Fibroblast of lung (primary cell): ENCODE measurements at regions not wholly inside any gene's neighbourhood (a gene's known extent, or its start where the extent isn't known, plus 50 kb on each side); places are given as distances from the start of the nearest gene placed in this dataset.
"Not testable (repeated sequence)": the region's sequence is repeated elsewhere in the genome, so short reads cannot be mapped to it uniquely, and the experiment has no call there.

Experiments used
- DNase-seq, 2 donors: peaks; one replicate each; pipeline versions ENCODE4 v3.0.0 to v3.0.0-alpha.2; 2010; ENCODE audit warnings: low read depth in 2 of 2
- H2AFZ ChIP-seq: 2 replicates; pipeline ENCODE4 v1.5.1; 2012; ENCODE audit warnings: low read length, control low read depth, inconsistent platforms
- H3K27ac ChIP-seq: 2 replicates; pipeline ENCODE4 v1.5.1; 2011; ENCODE audit warnings: low read length, control low read depth; ENCODE audit not compliant: insufficient read depth
- H3K27me3 ChIP-seq: 2 replicates; pipeline ENCODE4 v1.5.1; 2011; ENCODE audit warnings: mild to moderate bottlenecking, low read length; ENCODE audit not compliant: control insufficient read depth, insufficient read depth
- H3K36me3 ChIP-seq: 2 replicates; pipeline ENCODE4 v1.5.1; 2011; ENCODE audit warnings: low read length; ENCODE audit not compliant: control insufficient read depth, insufficient read depth
- H3K4me1 ChIP-seq: 2 replicates; pipeline ENCODE4 v1.5.1; 2011; ENCODE audit warnings: low read length; ENCODE audit not compliant: control insufficient read depth, insufficient read depth; ENCODE audit errors: extremely low read depth
- H3K4me2 ChIP-seq: 2 replicates; pipeline ENCODE4 v1.5.1; 2011; ENCODE audit warnings: low read length, control low read depth; ENCODE audit not compliant: insufficient read depth; ENCODE audit errors: extremely low read depth
- H3K4me3 ChIP-seq, 4 experiments: fragments of 200-600 bp in 1 of 4; sonication (generic) in 1 of 4; replicated peaks in 1 of 4; 2 replicates each; pipeline ENCODE4 v1.5.1; 2011 to 2016; ENCODE audit warnings: low read length in 4 of 4, low read depth in 3 of 4, mild to moderate bottlenecking in 3 of 4, control low read depth in 2 of 4, inconsistent platforms in 1 of 4, mixed read lengths in 1 of 4; ENCODE audit not compliant: insufficient read depth in 1 of 4; ENCODE audit errors: control extremely low read depth in 1 of 4
- H3K79me2 ChIP-seq: 2 replicates; pipeline ENCODE4 v1.5.1; 2012; ENCODE audit warnings: mild to moderate bottlenecking, low read length, inconsistent platforms; ENCODE audit not compliant: control insufficient read depth, insufficient read depth
- H3K9ac ChIP-seq: 2 replicates; pipeline ENCODE4 v1.5.1; 2011; ENCODE audit warnings: mild to moderate bottlenecking, low read length, control low read depth; ENCODE audit not compliant: insufficient read depth
- H3K9me3 ChIP-seq: 2 replicates; pipeline ENCODE4 v1.5.1; 2012; ENCODE audit warnings: low read depth, low read length; ENCODE audit not compliant: control insufficient read depth, insufficient read depth
- H4K20me1 ChIP-seq: 2 replicates; pipeline ENCODE4 v1.5.1; 2011; ENCODE audit warnings: low read length; ENCODE audit not compliant: control insufficient read depth, insufficient read depth; ENCODE audit errors: extremely low read depth
- CTCF ChIP-seq, 2 donors: IDR thresholded peaks in 1 of 2; conservative IDR thresholded peaks in 1 of 2; 1 replicate in 1 of 2; 2 replicates in 1 of 2; pipeline ENCODE4 v1.5.1; 2011 to 2012; ENCODE audit warnings: low read length in 2 of 2, control low read depth in 1 of 2, inconsistent platforms in 1 of 2, low read depth in 1 of 2, mild to moderate bottlenecking in 1 of 2
- EZH2 ChIP-seq: IDR thresholded peaks from 2 replicates; pipeline ENCODE4 v1.5.1; 2012; ENCODE audit warnings: low read length, control low read depth, mild to moderate bottlenecking; ENCODE audit errors: missing control alignments

- no peak for TF ChIP-seq EZH2
- TF ChIP-seq CTCF (conservative IDR thresholded peaks at IDR 0.05 in 1 of 2, IDR thresholded peaks at IDR 0.05 in 1 of 2; ENCODE audit: low read depth in 1 of 2, low read length in 2 of 2): no peak
- Histone ChIP-seq H3K9ac (no peak overlapping the region), H4K20me1 (no peaks in the 10 kb centered on the region), H3K4me1 (no peaks in the 10 kb centered on the region), H3K27ac (no peak overlapping the region), H3K4me2 (no peak overlapping the region), H3K4me3 (no peak overlapping the region), H3K9me3 (no peaks in the 10 kb centered on the region), H3K27me3 (no peaks in the 10 kb centered on the region), H3K79me2 (no peaks in the 10 kb centered on the region), H3K36me3 (no peaks in the 10 kb centered on the region), H2AFZ (no peak overlapping the region)
- DNase-seq: no peak
Observed at GRCh38 chr17:59494757-59495368, 70.5 kb upstream of the DHX40 start.

GRCh38 chr17:59496178-59496577, 69.2 kb upstream of the DHX40 start:
- Histone ChIP-seq H3K27ac (no peak overlapping the region), H3K4me3 (no peak overlapping the region), H3K79me2 (no peaks in the 10 kb centered on the region), H2AFZ (no peak overlapping the region), H3K4me1 (no peaks in the 10 kb centered on the region), H3K36me3 (no peaks in the 10 kb centered on the region), H3K9me3 (no peaks in the 10 kb centered on the region), H3K27me3 (no peaks in the 10 kb centered on the region), H3K4me2 (no peak overlapping the region), H3K9ac (no peak overlapping the region), H4K20me1 (no peaks in the 10 kb centered on the region)
- TF ChIP-seq CTCF (conservative IDR thresholded peaks at IDR 0.05 in 1 of 2, IDR thresholded peaks at IDR 0.05 in 1 of 2; ENCODE audit: low read depth in 1 of 2, low read length in 2 of 2): no peak
- no peak for TF ChIP-seq EZH2
- DNase-seq: no peak

GRCh38 chr17:59498530-59499307, 66.7 kb upstream of the DHX40 start:
- Histone ChIP-seq H3K4me1 (no peaks in the 10 kb centered on the region), H3K9ac (no peak overlapping the region), H3K4me3 (no peak overlapping the region), H2AFZ (no peak overlapping the region), H4K20me1 (no peaks in the 10 kb centered on the region), H3K36me3 (no peaks in the 10 kb centered on the region), H3K79me2 (no peaks in the 10 kb centered on the region), H3K9me3 (no peaks in the 10 kb centered on the region), H3K27ac (no peak overlapping the region), H3K27me3 (no peaks in the 10 kb centered on the region), H3K4me2 (no peak overlapping the region)
- TF ChIP-seq EZH2 (no peak), CTCF (conservative IDR thresholded peaks at IDR 0.05 in 1 of 2, IDR thresholded peaks at IDR 0.05 in 1 of 2; ENCODE audit: low read depth in 1 of 2, low read length in 2 of 2) (no peak)
- DNase-seq: peak in 1 of 2 donors; percentile 74

GRCh38 chr17:59500086-59500655, 65.2 kb upstream of the DHX40 start:
- H4K20me1 ChIP-seq, H3K36me3 ChIP-seq, H3K4me2 ChIP-seq, H3K4me3 ChIP-seq, H2AFZ ChIP-seq, H3K4me1 ChIP-seq, H3K27ac ChIP-seq, H3K79me2 ChIP-seq, H3K27me3 ChIP-seq, H3K9ac ChIP-seq, DNase-seq, H3K9me3 ChIP-seq: not testable (repeated sequence)
